HAP-1 (cell line): ENCODE measurements at regions not wholly inside any gene's neighbourhood (a gene's known extent, or its start where the extent isn't known, plus 50 kb on each side); places are given as distances from the start of the nearest gene placed in this dataset.

Experiments
- DNase-seq, 2 experiments: peaks; one replicate each; pipeline ENCODE4 v3.0.0-alpha.2; 2016 to 2020; ENCODE audit warnings: low spot score in 2 of 2
- H3K27me3 ChIP-seq: fragments of 250-450 bp; sonication (Bioruptor Pico); 2 replicates; pipeline ENCODE4 v1.5.1; 2020; ENCODE audit warnings: low read depth, mild to moderate bottlenecking, moderate library complexity
- H3K36me3 ChIP-seq: fragments of 250-450 bp; sonication (Bioruptor Pico); replicated peaks from 2 replicates; pipeline ENCODE4 v1.5.1; 2020; ENCODE audit warnings: mild to moderate bottlenecking
- H3K4me1 ChIP-seq: fragments of 250-450 bp; sonication (Bioruptor Pico); 2 replicates; pipeline ENCODE4 v1.5.1; 2020; ENCODE audit warnings: mild to moderate bottlenecking
- H3K4me3 ChIP-seq: fragments of 250-450 bp; sonication (Bioruptor Pico); 2 replicates; pipeline ENCODE4 v1.5.1; 2020; ENCODE audit warnings: mild to moderate bottlenecking, moderate library complexity
- H3K9me3 ChIP-seq: fragments of 250-450 bp; sonication (Bioruptor Pico); 2 replicates; pipeline ENCODE4 v1.5.1; 2020; ENCODE audit warnings: mild to moderate bottlenecking, moderate library complexity
- in situ Hi-C: fragments of 300-500 bp; cut with MboI; formaldehyde crosslinking; loops from 3 replicates; pipeline ENCODE4 v1.14.3; 2020; ENCODE audit warnings: low sequenced_read_pairs, inconsistent platforms, mixed read lengths

DNA sequence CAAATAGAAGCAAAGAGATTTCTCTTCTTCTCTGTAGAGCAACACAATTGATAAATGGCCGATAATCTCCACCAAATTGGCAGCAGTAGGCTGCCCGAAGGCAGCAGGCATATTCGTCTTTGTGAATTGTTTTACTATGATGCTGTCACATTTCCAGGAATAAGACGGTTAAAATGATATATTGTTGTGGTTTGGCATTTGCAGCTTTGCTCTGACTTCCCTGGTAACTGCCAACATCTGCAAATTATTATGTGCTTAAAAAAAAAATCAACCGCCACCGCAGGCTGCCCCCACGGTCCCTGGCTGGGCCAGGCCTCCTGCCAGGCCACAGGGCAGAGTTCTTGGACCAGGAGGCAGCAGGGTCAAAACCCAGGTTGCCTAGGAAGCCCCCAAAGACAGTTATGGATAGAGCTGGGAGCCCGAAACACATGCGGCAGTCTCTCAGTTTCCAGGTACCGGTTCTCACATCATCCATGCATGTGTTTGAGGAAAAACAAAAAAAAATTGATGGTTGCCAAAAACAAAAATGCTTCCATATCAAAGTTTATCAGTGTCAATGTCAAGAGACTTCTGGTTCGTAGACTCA is 179.3 kb downstream of the ETS2 start:
- H3K4me1 ChIP-seq = no peaks in the 10 kb centered on the region
- H3K4me3 ChIP-seq = no peak overlapping the region
- DNase-seq = no peak
- no peaks in the 10 kb centered on the region for H3K27me3 ChIP-seq
- in situ Hi-C loops = no loop called here
- H3K36me3 ChIP-seq = no peaks in the 10 kb centered on the region
- H3K9me3 ChIP-seq = no peaks in the 10 kb centered on the region

DNA sequence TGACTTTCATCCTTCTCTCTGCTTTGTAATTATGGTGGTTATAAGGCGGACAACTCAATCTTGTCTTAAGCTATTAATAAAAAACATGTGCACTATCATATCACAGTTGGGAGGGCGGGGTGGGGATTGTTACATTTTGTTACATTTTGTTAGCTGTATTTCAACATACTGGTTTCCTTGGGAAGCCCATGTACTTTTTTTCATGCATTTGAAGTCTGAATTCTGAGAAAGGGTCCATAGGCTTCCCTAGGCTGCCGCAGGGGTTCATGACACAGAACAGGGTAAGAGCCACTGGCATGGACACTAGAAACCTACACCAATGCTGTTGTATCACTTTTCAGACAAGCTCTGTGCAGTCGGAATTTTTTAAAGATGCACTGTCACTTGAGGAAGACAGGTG is 178.8 kb downstream of the ETS2 start:
- in situ Hi-C loops = no loop called here

DNA sequence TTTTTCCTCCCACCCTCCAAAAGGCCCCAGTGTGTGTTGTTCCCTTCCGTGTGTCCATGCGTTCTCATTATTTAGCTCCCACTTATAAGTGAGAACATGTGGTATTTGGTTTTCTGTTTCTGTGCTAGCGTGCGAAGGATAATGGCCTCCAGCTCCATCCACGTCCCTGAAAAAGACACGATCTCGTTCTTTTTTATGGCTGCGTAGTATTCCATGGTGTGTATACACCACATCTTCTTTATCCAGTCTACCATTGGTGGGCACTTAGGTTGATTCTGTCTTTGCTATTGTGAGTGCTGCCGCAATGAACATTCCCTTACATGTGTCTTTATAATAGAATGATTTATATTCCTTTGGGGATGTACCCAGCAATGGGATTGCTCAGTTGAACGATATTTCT is 177.8 kb downstream of the ETS2 start:
- Histone ChIP-seq H3K36me3 (no peaks in the 10 kb centered on the region), H3K27me3 (no peaks in the 10 kb centered on the region), H3K4me3 (no peak overlapping the region), H3K9me3 (no peaks in the 10 kb centered on the region), H3K4me1 (no peaks in the 10 kb centered on the region)
- in situ Hi-C loops = no loop called here
- no peak for DNase-seq

More for the DNA sequence above, 178.8 kb downstream of the ETS2 start:
- H3K4me1 ChIP-seq = no peaks in the 10 kb centered on the region
- no peaks in the 10 kb centered on the region for H3K9me3 ChIP-seq
- no peak overlapping the region for H3K4me3 ChIP-seq
- no peak for DNase-seq
- no peaks in the 10 kb centered on the region for H3K36me3 ChIP-seq
- H3K27me3 ChIP-seq = no peaks in the 10 kb centered on the region

DNA sequence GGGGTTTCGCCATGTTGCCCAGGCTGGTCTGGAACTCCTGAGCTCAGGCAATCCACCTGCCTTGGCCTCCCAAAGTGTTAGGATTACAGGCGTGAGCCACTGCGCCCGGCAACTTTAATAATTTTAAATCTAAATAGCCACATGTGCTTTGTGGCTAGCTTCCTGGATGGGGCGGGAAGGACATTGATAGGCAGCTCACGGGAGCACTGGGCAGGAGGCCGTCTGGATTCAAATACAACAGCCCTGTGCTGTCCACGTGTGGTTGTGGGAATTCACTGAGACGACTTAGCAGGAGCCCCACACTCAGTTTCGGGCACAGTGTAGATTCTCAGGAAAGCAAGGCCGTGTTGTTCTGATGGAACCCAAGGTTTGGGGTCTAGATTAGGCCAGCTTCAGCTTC is 177.1 kb downstream of the ETS2 start:
- no peaks in the 10 kb centered on the region for H3K9me3 ChIP-seq
- no peaks in the 10 kb centered on the region for H3K36me3 ChIP-seq
- no peaks in the 10 kb centered on the region for H3K27me3 ChIP-seq
- no peak overlapping the region for H3K4me3 ChIP-seq
- no peaks in the 10 kb centered on the region for H3K4me1 ChIP-seq
- no peak for DNase-seq
- in situ Hi-C loops = no loop called here

DNA sequence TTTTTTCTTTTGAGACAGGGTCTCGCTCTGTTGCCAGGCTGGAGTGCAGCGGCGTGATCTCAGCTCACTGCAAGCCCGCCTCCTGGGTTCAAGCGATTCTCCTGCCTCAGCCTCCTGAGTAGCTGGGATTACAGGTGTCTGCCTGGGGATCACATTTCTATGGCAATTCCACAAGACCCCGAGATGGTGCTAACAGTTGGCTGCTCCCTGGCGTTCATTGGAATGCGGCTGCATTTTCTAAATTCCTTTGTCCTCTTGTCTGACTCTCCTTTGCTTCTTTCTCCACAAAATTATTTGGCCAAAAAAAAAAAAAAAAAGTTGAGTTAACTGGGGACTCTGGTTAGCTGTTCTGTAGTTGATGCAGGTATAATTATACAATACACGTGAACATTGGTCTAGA is 176.4 kb downstream of the ETS2 start:
- DNase-seq = no peak
- in situ Hi-C loops = no loop called here
- Histone ChIP-seq H3K4me1 (no peaks in the 10 kb centered on the region), H3K9me3 (no peaks in the 10 kb centered on the region), H3K27me3 (no peaks in the 10 kb centered on the region), H3K4me3 (no peak overlapping the region), H3K36me3 (no peaks in the 10 kb centered on the region)

DNA sequence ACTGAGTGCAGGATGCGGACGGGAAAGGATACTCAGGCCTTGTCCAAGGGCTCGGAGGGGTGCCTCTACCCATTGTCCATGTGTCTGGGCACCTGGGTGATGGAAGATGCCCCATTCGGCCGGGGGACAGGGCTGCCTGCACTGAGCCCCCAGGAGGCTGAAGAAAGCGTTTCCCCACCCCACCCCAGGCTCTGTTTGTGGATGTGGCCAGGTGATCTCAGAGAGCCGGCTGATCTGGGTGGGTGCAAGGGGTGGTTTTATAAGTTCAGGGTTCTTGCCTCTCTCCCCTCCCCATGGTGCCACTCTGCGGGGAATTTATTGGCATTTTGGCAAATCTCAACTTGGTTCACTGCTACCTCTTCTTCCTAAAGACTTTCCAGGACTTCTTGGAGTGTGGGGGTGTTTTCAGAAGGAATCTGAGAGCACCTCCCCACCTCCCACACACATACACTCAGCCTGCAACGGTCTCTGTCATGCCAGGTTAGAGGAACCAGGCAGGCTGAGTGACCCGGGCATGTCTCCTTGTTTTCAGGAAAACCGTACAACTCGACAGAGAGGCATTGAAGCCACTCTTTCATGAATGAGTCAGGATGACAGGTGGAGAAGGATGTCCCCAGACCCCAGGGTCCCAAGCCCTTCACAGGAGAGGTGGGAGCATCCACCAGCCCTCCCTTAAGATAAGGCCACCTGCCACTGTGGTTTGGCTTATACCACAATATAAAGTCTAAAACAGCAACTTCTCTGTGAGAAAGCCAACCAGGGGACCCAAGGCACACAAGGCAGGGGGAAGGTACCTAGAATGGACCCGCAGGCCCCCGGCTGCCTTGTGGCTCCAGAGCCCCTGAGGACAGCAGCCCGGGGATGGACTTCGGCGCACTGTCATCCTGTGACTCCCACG is 174.9 kb downstream of the ETS2 start:
- H3K4me3 ChIP-seq = no peak overlapping the region
- in situ Hi-C loops = no loop called here
- no peaks in the 10 kb centered on the region for H3K4me1 ChIP-seq
- no peaks in the 10 kb centered on the region for H3K9me3 ChIP-seq
- DNase-seq = no peak
- H3K27me3 ChIP-seq = no peaks in the 10 kb centered on the region
- no peaks in the 10 kb centered on the region for H3K36me3 ChIP-seq

DNA sequence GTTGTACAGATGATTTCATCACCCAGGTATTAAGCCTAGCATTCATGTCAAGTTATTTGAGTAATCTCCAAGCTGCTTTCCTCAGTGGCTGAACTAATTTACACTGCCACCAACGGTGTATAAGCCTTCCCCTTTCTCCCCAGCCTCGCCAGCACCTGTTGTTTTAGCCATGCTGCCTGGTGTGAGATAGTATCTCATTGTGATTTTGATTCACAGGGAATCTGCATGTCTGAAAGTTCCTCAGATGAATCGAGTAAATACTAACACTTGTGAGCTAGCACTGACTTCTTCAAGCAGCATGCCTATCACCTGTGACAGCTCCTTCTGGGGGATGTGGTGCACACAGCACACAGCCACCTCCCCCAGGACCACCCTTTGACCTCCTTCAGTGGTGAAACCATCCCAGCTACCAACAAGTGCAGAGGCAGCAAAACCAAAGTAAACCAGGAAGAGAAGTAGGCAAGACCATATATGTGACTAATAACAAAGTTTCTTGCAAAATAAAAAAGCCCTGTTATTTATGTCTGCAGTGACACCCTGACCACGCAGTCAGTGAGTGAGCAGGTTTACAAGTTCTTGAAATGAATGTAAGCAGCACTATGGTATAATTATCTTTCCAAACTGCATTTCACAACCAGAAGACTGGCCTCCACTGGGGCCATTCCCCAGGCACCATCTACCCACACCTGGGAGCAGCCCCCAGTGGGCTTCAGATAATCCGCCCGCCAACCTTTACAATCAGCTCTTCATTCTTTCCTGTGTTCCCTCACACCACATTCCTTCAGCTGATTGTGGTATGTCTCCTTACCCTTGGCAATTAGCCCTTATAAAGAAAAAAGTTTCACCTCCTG is 173.8 kb downstream of the ETS2 start:
- no peaks in the 10 kb centered on the region for H3K36me3 ChIP-seq
- no peak overlapping the region for H3K4me3 ChIP-seq
- no peaks in the 10 kb centered on the region for H3K4me1 ChIP-seq
- in situ Hi-C loops = no loop called here
- DNase-seq = no peak
- no peaks in the 10 kb centered on the region for H3K27me3 ChIP-seq
- no peaks in the 10 kb centered on the region for H3K9me3 ChIP-seq

DNA sequence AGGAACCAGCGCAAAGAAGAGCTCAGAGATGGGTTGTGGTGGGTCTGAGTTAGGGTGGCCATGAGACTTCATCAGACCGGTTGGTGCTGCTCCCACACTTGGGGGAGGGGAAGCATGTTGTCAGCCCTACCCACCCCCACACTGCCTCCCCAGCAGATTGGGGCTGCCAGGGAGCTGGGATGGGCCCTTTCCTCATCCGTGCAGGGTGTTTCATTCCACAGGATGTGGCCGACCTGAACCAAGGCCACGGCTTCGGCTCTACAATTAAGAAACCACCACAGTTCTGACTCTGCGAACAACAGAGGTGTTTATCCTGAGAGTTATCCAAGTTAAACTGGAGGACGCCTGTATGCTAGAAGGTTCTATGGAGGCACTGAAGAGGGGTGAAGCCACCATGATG is 171.2 kb downstream of the ETS2 start:
- DNase-seq = no peak
- Histone ChIP-seq H3K27me3 (no peaks in the 10 kb centered on the region), H3K4me1 (no peaks in the 10 kb centered on the region), H3K4me3 (no peak overlapping the region), H3K9me3 (no peaks in the 10 kb centered on the region), H3K36me3 (no peaks in the 10 kb centered on the region)
- in situ Hi-C loops = no loop called here

DNA sequence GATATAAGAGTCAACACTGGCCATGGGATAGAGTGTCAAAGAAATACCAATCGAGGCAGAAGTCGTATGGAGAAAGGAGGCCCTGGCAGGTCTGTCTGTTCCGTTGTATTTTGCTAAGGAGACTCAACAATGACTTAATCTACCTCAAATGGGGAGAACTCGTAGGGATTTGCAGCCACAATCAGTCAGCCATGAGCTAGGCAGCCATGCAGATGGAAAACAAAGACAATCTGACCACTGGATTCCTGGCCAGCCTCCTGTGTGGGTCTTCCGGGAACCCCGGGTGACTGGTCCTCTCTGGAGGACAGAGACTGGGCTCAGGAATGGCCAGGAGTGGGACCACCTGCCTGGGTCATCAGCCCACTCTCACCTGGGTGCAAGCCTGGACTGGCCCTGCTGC is 167.8 kb downstream of the ETS2 start:
- Histone ChIP-seq H3K27me3 (no peaks in the 10 kb centered on the region), H3K4me1 (no peaks in the 10 kb centered on the region), H3K9me3 (no peaks in the 10 kb centered on the region), H3K36me3 (no peaks in the 10 kb centered on the region), H3K4me3 (no peak overlapping the region)
- DNase-seq = no peak
- in situ Hi-C loops = no loop called here

DNA sequence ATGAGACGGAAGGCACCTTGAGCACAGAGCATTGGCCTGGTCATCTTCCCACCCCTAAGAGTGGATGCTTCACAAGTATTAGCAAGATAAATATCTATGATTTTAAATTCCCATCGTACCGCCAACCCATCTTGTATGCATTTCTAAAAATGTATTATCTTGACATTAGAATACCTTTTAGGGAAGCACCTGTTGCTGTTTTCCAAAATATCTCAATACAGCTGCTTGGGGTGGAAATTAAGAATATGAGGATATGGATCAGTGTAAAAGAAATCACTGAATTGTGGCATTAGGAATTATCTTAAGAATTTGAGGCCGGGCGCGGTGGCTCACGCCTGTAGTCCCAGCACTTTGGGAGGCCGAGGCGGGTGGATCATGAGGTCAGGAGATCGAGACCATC is 166.3 kb downstream of the ETS2 start:
- Histone ChIP-seq H3K4me3 (no peak overlapping the region), H3K36me3 (no peaks in the 10 kb centered on the region), H3K9me3 (no peaks in the 10 kb centered on the region), H3K4me1 (no peaks in the 10 kb centered on the region), H3K27me3 (no peaks in the 10 kb centered on the region)
- in situ Hi-C loops = no loop called here
- DNase-seq = no peak

DNA sequence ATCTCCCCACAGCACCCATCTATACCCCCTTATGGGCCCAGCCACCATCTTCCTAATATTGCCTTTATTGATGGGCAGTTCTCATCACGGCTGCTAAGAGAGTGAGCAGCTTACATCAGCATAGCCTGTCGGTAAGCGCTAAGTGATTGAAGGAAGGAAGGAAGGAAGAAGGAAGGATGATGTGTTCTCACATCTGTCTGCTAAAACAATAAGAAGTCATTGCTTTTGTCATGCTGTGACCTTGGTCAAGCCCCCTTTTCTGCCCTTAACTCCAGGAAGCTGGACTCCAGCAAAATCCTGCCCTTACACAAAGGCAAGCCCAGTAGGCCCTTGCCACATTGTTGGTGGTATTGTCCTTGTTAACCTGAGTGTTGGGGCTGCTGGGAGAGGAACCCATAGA is 165.0 kb downstream of the ETS2 start:
- in situ Hi-C loops = no loop called here
- DNase-seq = no peak

DNA sequence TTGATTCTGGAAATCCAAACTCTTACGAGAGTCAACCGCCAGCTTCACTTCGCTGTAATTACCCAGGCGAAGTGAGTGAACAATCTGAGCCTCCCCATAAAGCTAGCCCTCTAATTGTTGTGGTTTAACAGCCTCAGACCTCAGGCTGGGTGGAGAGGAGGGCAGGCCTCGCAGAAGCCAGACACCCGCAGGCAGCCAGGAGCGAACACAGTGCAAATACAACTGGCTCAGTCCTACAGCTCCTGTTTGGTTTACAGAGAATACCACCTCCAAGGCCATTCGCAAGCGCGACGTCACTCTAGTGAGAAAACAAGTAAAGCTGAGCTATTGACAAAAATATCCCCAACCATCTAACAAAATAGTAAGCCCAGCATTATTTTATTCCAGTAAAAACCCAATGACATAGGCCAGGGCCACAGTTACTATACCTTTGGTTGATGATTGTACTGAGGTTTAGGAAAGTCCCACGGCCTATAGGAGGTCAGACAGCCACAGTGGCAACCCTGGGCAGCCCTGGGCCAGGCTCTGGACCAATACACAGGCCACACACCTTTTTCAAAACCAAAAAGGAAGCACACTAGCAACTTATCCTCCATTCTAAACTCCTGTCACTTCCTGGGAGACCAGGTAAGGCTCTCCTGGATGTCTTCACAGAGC is 163.3 kb downstream of the ETS2 start:
- H3K4me3 ChIP-seq = no peak overlapping the region
- H3K27me3 ChIP-seq = no peaks in the 10 kb centered on the region

More for the DNA sequence above, 165.0 kb downstream of the ETS2 start:
- Histone ChIP-seq H3K36me3 (no peaks in the 10 kb centered on the region), H3K27me3 (no peaks in the 10 kb centered on the region), H3K9me3 (no peaks in the 10 kb centered on the region), H3K4me1 (no peaks in the 10 kb centered on the region), H3K4me3 (no peak overlapping the region)

DNA sequence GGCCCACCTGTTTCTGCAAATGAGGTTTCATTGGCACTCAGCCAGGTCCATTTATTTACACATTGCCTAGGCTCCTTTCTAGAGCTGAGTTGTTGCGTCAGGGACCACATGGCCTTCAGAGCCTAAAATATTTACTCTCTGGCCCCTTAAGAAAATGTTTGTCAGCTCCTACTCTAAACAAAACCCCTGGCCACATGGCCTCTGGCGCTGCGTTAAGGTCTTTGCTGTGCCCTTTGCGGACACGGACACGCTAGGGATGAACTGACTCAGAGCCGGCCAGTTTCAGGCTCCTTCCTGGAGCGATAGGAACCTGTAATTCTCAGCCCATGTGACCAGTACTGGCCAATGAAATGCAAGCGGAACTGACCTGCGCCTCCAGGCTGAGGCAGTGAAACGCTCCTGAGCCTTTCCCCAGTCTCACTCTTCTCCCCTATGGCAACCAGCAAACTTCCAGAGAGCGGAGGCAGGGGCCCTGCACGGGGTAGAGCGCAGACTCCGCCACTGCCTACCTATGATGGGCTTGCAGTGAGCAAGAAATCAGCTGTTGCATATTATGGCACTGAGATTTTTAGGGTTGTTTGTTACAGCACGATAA is 160.3 kb downstream of the ETS2 start:
- in situ Hi-C loops = no loop called here

More for the DNA sequence above, 163.3 kb downstream of the ETS2 start:
- Histone ChIP-seq H3K4me1 (no peaks in the 10 kb centered on the region), H3K9me3 (no peaks in the 10 kb centered on the region), H3K36me3 (no peaks in the 10 kb centered on the region)
- no peak for DNase-seq
- in situ Hi-C loops = no loop called here

More for the DNA sequence above, 160.3 kb downstream of the ETS2 start:
- Histone ChIP-seq H3K36me3 (no peaks in the 10 kb centered on the region), H3K27me3 (no peaks in the 10 kb centered on the region), H3K4me1 (no peaks in the 10 kb centered on the region), H3K9me3 (no peaks in the 10 kb centered on the region; the same call in 1 of the 2 replicates), H3K4me3 (no peak overlapping the region)
- no peak for DNase-seq
